Gastrocnemius medialis (tissue), 4 donors: ENCODE measurements at regions not wholly inside any gene's neighbourhood (a gene's known extent, or its start where the extent isn't known, plus 50 kb on each side); places are given as distances from the start of the nearest gene placed in this dataset.

Experiments used
- ATAC-seq, 2 donors: fragments of 150-250 bp; one replicate each; pipeline ENCODE4 v1.9.1; 2016
- DNase-seq, 2 donors: peaks; one replicate each; pipeline ENCODE4 v3.0.0-alpha.2; 2019
- H3K27ac ChIP-seq, 4 donors: fragments of 200-600 bp; sonication (generic); 1 replicate in 1 of 4; 2 replicates in 3 of 4; pipeline ENCODE4 v1.5.1; 2016 to 2018; ENCODE audit warnings: mild to moderate bottlenecking in 2 of 4, moderate library complexity in 1 of 4
- H3K27me3 ChIP-seq, 3 donors: fragments of 200-600 bp; sonication (generic) in 2 of 3; 1 replicate in 1 of 3; 2 replicates in 2 of 3; pipeline versions ENCODE4 v1.5.1 to v1.6.0; 2016 to 2019; ENCODE audit warnings: mild to moderate bottlenecking in 1 of 3, moderate library complexity in 1 of 3
- H3K36me3 ChIP-seq, 2 donors: fragments of 200-600 bp; sonication (generic) in 1 of 2; one replicate each; pipeline ENCODE4 v1.5.1; 2017 to 2018
- H3K4me1 ChIP-seq, 2 donors: fragments of 200-600 bp; sonication (generic) in 1 of 2; one replicate each; pipeline ENCODE4 v1.5.1; 2016 to 2017; ENCODE audit warnings: mild to moderate bottlenecking in 2 of 2
- H3K4me3 ChIP-seq, 4 donors: fragments of 200-600 bp; sonication (generic) in 3 of 4; 1 replicate in 1 of 4; 2 replicates in 3 of 4; pipeline ENCODE4 v1.5.1; 2016 to 2019; ENCODE audit warnings: mild to moderate bottlenecking in 2 of 4
- H3K9me3 ChIP-seq, 3 donors: fragments of 200-600 bp; sonication (generic) in 2 of 3; 1 replicate in 1 of 3; 2 replicates in 2 of 3; pipeline ENCODE4 v1.5.1; 2016 to 2019
- CTCF ChIP-seq, 5 experiments: fragments of 450-650 bp in 3 of 5; fragments of 200-600 bp in 2 of 5; sonication (generic) in 2 of 5; IDR thresholded peaks in 4 of 5; conservative IDR thresholded peaks in 1 of 5; 1 replicate in 4 of 5; 2 replicates in 1 of 5; pipeline ENCODE4 v1.5.1; 2016 to 2019; ENCODE audit warnings: antibody characterized with exemption in 5 of 5, mild to moderate bottlenecking in 3 of 5, moderate library complexity in 3 of 5
- POLR2A ChIP-seq, 2 donors: fragments of 450-650 bp; IDR thresholded peaks; one replicate each; pipeline ENCODE4 v1.6.1; 2017; ENCODE audit warnings: antibody characterized with exemption in 2 of 2, mild to moderate bottlenecking in 2 of 2, moderate library complexity in 2 of 2
- in situ Hi-C, 4 donors: fragments of 200-750 bp; cut with MboI; loops; one replicate each; pipeline versions ENCODE4 v1.15.0 to v1.8.0; 2017; ENCODE audit warnings: low sequenced_read_pairs in 4 of 4
- intact Hi-C: fragments of 100-400 bp; cut with DNase I; formaldehyde crosslinking; loops from one replicate; pipeline ENCODE4 v1.15.1; 2023; ENCODE audit warnings: low total_unique reads

GRCh38 chr21:15614766-15615165 is 115.0 kb upstream of the USP25 start:
- no peak overlapping the region for H3K4me3 ChIP-seq
- DNase-seq (no peak), ATAC-seq (no peak)
- no peaks in the 10 kb centered on the region for H3K27me3 ChIP-seq
- peaks cover 4% of the 10 kb centered on the region in 2 donors for H3K4me1 ChIP-seq
- TF ChIP-seq CTCF (IDR thresholded peaks at IDR 0.05 in 4 of 5, conservative IDR thresholded peaks at IDR 0.05 in 1 of 5) (no peak), POLR2A (IDR thresholded peaks at IDR 0.05) (no peak)
- in situ Hi-C loops (no loop called here), intact Hi-C loops (no loop called here)
- no peaks in the 10 kb centered on the region for H3K9me3 ChIP-seq
- H3K27ac ChIP-seq = no peak overlapping the region
- no peaks in the 10 kb centered on the region for H3K36me3 ChIP-seq

GRCh38 chr21:15616864-15617574 is 112.8 kb upstream of the USP25 start:
- ATAC-seq = no peak
- in situ Hi-C loops (no loop called here), intact Hi-C loops (no loop called here)

GRCh38 chr21:15617964-15618363 is 111.8 kb upstream of the USP25 start:
- ATAC-seq (no peak), DNase-seq (no peak)
- Histone ChIP-seq H3K27me3 (no peaks in the 10 kb centered on the region), H3K27ac (no peak overlapping the region), H3K9me3 (no peaks in the 10 kb centered on the region), H3K4me1 (peaks cover 3 to 4% of the 10 kb centered on the region in 2 donors), H3K36me3 (no peaks in the 10 kb centered on the region), H3K4me3 (no peak overlapping the region)
- TF ChIP-seq POLR2A (IDR thresholded peaks at IDR 0.05) = no peak
- intact Hi-C loops (no loop called here), in situ Hi-C loops (no loop called here)

More at GRCh38 chr21:15616864-15617574, 112.8 kb upstream of the USP25 start:
- Histone ChIP-seq H3K4me3 (no peak overlapping the region), H3K4me1 (peaks cover 4% of the 10 kb centered on the region in 2 donors), H3K27me3 (no peaks in the 10 kb centered on the region), H3K36me3 (no peaks in the 10 kb centered on the region), H3K27ac (no peak overlapping the region), H3K9me3 (no peaks in the 10 kb centered on the region)
- DNase-seq = no peak
- no peak for TF ChIP-seq CTCF (IDR thresholded peaks at IDR 0.05 in 4 of 5, conservative IDR thresholded peaks at IDR 0.05 in 1 of 5)
- TF ChIP-seq POLR2A (IDR thresholded peaks at IDR 0.05) = no peak

- TF ChIP-seq POLR2A (IDR thresholded peaks at IDR 0.05) (no peak), CTCF (IDR thresholded peaks at IDR 0.05 in 4 of 5, conservative IDR thresholded peaks at IDR 0.05 in 1 of 5) (no peak)
- Histone ChIP-seq H3K27ac (no peak overlapping the region), H3K4me1 (no peaks in the 10 kb centered on the region), H3K4me3 (no peak overlapping the region), H3K36me3 (no peaks in the 10 kb centered on the region), H3K9me3 (no peaks in the 10 kb centered on the region), H3K27me3 (no peaks in the 10 kb centered on the region)
- ATAC-seq = no peak
- no peak for DNase-seq
- in situ Hi-C loops (no loop called here), intact Hi-C loops (no loop called here)
Measured at GRCh38 chr21:15620892-15621291, 108.9 kb upstream of the USP25 start.

- H3K4me1 ChIP-seq = no peaks in the 10 kb centered on the region
- in situ Hi-C loops = no loop called here
Measured at GRCh38 chr21:15624646-15625045, 105.1 kb upstream of the USP25 start.

More at GRCh38 chr21:15624646-15625045, 105.1 kb upstream of the USP25 start:
- Histone ChIP-seq H3K9me3 (no peaks in the 10 kb centered on the region), H3K4me3 (no peak overlapping the region), H3K27ac (no peak overlapping the region), H3K27me3 (no peaks in the 10 kb centered on the region), H3K36me3 (no peaks in the 10 kb centered on the region)
- ATAC-seq (no peak), DNase-seq (no peak)
- intact Hi-C loops = no loop called here
- no peak for TF ChIP-seq CTCF (IDR thresholded peaks at IDR 0.05 in 4 of 5, conservative IDR thresholded peaks at IDR 0.05 in 1 of 5)
- no peak for TF ChIP-seq POLR2A (IDR thresholded peaks at IDR 0.05)
